ENCODE measurements at regions not wholly inside any gene's neighbourhood (a gene's known extent, or its start where the extent isn't known, plus 50 kb on each side); places are given as distances from the start of the nearest gene placed in this dataset.

GRCh38 chr7:10537764-10538163 is 435.9 kb upstream of the PHF14 start:
- no peak for TF ChIP-seq EP300 (IDR thresholded peaks at IDR 0.05; ENCODE audit: borderline replicate concordance)
- TF ChIP-seq, protein P1, sequence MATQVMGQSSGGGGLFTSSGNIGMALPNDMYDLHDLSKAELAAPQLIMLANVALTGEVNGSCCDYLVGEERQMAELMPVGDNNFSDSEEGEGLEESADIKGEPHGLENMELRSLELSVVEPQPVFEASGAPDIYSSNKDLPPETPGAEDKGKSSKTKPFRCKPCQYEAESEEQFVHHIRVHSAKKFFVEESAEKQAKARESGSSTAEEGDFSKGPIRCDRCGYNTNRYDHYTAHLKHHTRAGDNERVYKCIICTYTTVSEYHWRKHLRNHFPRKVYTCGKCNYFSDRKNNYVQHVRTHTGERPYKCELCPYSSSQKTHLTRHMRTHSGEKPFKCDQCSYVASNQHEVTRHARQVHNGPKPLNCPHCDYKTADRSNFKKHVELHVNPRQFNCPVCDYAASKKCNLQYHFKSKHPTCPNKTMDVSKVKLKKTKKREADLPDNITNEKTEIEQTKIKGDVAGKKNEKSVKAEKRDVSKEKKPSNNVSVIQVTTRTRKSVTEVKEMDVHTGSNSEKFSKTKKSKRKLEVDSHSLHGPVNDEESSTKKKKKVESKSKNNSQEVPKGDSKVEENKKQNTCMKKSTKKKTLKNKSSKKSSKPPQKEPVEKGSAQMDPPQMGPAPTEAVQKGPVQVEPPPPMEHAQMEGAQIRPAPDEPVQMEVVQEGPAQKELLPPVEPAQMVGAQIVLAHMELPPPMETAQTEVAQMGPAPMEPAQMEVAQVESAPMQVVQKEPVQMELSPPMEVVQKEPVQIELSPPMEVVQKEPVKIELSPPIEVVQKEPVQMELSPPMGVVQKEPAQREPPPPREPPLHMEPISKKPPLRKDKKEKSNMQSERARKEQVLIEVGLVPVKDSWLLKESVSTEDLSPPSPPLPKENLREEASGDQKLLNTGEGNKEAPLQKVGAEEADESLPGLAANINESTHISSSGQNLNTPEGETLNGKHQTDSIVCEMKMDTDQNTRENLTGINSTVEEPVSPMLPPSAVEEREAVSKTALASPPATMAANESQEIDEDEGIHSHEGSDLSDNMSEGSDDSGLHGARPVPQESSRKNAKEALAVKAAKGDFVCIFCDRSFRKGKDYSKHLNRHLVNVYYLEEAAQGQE (IDR thresholded peaks at IDR 0.05; ENCODE audit: low read depth), result no peak

Data from Ishikawa (cell line).